ENCODE measurements at regions not wholly inside any gene's neighbourhood (a gene's known extent, or its start where the extent isn't known, plus 50 kb on each side); places are given as distances from the start of the nearest gene placed in this dataset.

DNA sequence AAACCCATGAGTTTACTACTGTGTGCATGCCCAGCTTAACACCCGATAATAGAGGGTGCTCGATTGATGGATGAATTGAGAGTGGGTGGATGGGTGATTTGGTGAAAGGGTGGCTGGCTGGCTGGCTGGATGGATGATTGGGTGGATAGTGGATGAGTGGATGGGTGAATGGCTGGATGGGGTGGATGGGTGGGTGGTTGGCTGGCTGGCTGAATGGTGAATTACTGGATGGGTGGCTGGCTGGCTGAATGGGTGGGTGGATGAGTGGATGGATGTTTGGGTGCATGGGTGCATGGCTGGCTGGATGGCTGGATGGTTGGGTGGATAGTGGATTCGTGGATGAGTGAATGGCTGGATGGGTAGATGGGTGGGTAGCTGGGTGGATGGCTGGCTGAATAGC lies 201.1 kb downstream of the IRX1 start:
- TF ChIP-seq POLR2AphosphoS5 (IDR thresholded peaks at IDR 0.05; ENCODE audit: low read depth, low read length) (no peak), TAF1 (IDR thresholded peaks at IDR 0.05; ENCODE audit: borderline replicate concordance, insufficient read depth, low read length) (no peak)

All from PFSK-1 (cell line).